Astrocyte (in vitro differentiated cells and primary cell): ENCODE measurements at regions not wholly inside any gene's neighbourhood (a gene's known extent, or its start where the extent isn't known, plus 50 kb on each side); places are given as distances from the start of the nearest gene placed in this dataset.
"Not testable (repeated sequence)": the region's sequence is repeated elsewhere in the genome, so short reads cannot be mapped to it uniquely, and the experiment has no call there.

Experiments used
- DNase-seq: peaks from one replicate; pipeline ENCODE4 v3.0.0-alpha.2; 2010; ENCODE audit warnings: low read depth
- FAIRE-seq: peaks from 2 replicates; lab custom pipeline; 2011; peaks lifted over from hg19 to GRCh38; lab: Jason Lieb, UNC
- H2AFZ ChIP-seq: 2 replicates; pipeline ENCODE4 v1.6.0; 2012; ENCODE audit warnings: low read depth, low read length, inconsistent platforms
- H3K27ac ChIP-seq: 2 replicates; pipeline ENCODE4 v1.5.1; 2011; ENCODE audit warnings: low read depth, low read length, inconsistent platforms
- H3K27me3 ChIP-seq: 2 replicates; pipeline ENCODE4 v1.6.0; 2011; ENCODE audit warnings: low read length, inconsistent platforms; ENCODE audit not compliant: insufficient read depth
- H3K36me3 ChIP-seq: 2 replicates; pipeline ENCODE4 v1.5.1; 2011; ENCODE audit warnings: low read length, inconsistent platforms; ENCODE audit not compliant: insufficient read depth
- H3K4me1 ChIP-seq: 2 replicates; pipeline ENCODE4 v1.5.1; 2011; ENCODE audit warnings: low read length, inconsistent platforms; ENCODE audit not compliant: insufficient read depth
- H3K4me2 ChIP-seq: 2 replicates; pipeline ENCODE4 v1.6.0; 2012; ENCODE audit warnings: low read length, inconsistent platforms
- H3K4me3 ChIP-seq: 2 replicates; pipeline ENCODE4 v1.5.1; 2011; ENCODE audit warnings: low read depth, mild to moderate bottlenecking, low read length, inconsistent platforms; ENCODE audit not compliant: insufficient read depth
- H3K79me2 ChIP-seq: 2 replicates; pipeline ENCODE4 v1.6.0; 2012; ENCODE audit warnings: mild to moderate bottlenecking, low read length, inconsistent platforms; ENCODE audit not compliant: insufficient read depth
- H3K9ac ChIP-seq: 2 replicates; pipeline ENCODE4 v1.6.0; 2012; ENCODE audit warnings: mild to moderate bottlenecking, low read length, inconsistent platforms
- H3K9me3 ChIP-seq: 2 replicates; pipeline ENCODE4 v1.5.1; 2012; ENCODE audit warnings: low read depth, mild to moderate bottlenecking, low read length, inconsistent platforms; ENCODE audit not compliant: insufficient read depth
- H4K20me1 ChIP-seq: 2 replicates; pipeline ENCODE4 v1.6.0; 2012; ENCODE audit warnings: low read length, inconsistent platforms; ENCODE audit not compliant: insufficient read depth
- H3K27ac Mint-ChIP-seq: one replicate; pipeline ENCODE4 v1.8.0; 2021; ENCODE audit warnings: mild to moderate bottlenecking, mixed read lengths; ENCODE audit not compliant: unreplicated experiment
- H3K27me3 Mint-ChIP-seq: one replicate; pipeline ENCODE4 v1.8.0; 2021; ENCODE audit warnings: low read depth, mixed read lengths; ENCODE audit not compliant: unreplicated experiment
- H3K36me3 Mint-ChIP-seq: one replicate; pipeline ENCODE4 v1.8.0; 2021; ENCODE audit warnings: low read depth, mixed read lengths; ENCODE audit not compliant: unreplicated experiment
- H3K4me1 Mint-ChIP-seq: one replicate; pipeline ENCODE4 v1.8.0; 2021; ENCODE audit warnings: low read depth, mixed read lengths; ENCODE audit not compliant: unreplicated experiment
- H3K4me3 Mint-ChIP-seq: one replicate; pipeline ENCODE4 v1.8.0; 2021; ENCODE audit warnings: mild to moderate bottlenecking, moderate library complexity, mixed read lengths; ENCODE audit not compliant: unreplicated experiment
- H3K9me3 Mint-ChIP-seq: one replicate; pipeline ENCODE4 v1.8.0; 2021; ENCODE audit warnings: mild to moderate bottlenecking, mixed read lengths; ENCODE audit not compliant: unreplicated experiment
- EZH2 ChIP-seq: IDR thresholded peaks from 2 replicates; pipeline ENCODE4 v1.6.1; 2012; ENCODE audit warnings: mild to moderate bottlenecking, low read length, inconsistent platforms; ENCODE audit not compliant: insufficient read depth
- TF ChIP-seq, protein P1 (sequence below): IDR thresholded peaks from 2 replicates; pipeline ENCODE4 v1.5.1; 2011; ENCODE audit warnings: low read depth, mild to moderate bottlenecking, inconsistent platforms, low read length, moderate library complexity; ENCODE audit not compliant: insufficient read depth

DNA sequence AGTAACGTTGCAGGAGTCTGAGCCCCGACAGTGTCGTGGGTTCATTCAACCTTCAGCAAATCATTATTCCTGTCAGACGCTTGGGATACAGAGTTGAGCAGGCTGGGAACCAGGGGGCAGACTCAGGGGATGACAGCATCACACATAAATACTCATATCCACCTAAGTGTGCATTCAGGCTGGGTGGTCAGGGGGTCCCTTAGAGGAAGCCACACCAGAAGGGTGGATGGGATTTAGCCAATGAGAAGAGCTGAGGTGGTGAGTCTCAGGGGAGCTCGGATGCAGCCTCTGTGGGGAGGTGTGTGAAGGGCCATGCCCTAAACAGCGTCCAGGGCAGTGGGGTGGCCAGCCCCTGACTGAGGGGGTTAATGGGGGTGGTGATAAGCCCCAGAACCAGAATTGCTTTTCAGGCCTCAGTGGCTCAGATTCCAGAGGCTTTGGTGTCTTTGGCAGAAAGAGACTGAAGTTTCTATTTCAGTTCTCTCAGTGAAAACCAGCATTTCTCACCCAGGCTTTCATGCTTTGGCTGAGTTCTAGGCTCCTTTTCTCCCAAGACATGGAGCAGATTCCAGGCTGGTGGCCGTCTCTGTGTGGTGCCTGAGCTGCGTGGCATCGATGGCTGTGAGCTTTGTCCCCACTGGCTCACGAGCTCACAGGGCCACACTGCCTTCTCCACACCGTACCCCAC lies 83.9 kb upstream of the CLDN5 start:
- no peak overlapping the region for H3K4me3 ChIP-seq
- DNase-seq (no peak), FAIRE-seq (no peak)
- H3K27ac ChIP-seq: no peak overlapping the region
- no peaks in the 10 kb centered on the region for H3K79me2 ChIP-seq
- no peaks in the 10 kb centered on the region for H3K9me3 ChIP-seq
- H3K36me3 ChIP-seq: no peaks in the 10 kb centered on the region
- H3K9ac ChIP-seq: no peak overlapping the region
- peaks cover 44% of the 10 kb centered on the region for H3K27me3 Mint-ChIP-seq
- no peak overlapping the region for H3K27ac Mint-ChIP-seq
- H3K4me2 ChIP-seq: no peak overlapping the region
- H3K27me3 ChIP-seq: peaks cover 6% of the 10 kb centered on the region
- H2AFZ ChIP-seq: no peak overlapping the region
- peak overlapping the region; percentile 29 for H3K4me3 Mint-ChIP-seq
- TF ChIP-seq, protein P1, sequence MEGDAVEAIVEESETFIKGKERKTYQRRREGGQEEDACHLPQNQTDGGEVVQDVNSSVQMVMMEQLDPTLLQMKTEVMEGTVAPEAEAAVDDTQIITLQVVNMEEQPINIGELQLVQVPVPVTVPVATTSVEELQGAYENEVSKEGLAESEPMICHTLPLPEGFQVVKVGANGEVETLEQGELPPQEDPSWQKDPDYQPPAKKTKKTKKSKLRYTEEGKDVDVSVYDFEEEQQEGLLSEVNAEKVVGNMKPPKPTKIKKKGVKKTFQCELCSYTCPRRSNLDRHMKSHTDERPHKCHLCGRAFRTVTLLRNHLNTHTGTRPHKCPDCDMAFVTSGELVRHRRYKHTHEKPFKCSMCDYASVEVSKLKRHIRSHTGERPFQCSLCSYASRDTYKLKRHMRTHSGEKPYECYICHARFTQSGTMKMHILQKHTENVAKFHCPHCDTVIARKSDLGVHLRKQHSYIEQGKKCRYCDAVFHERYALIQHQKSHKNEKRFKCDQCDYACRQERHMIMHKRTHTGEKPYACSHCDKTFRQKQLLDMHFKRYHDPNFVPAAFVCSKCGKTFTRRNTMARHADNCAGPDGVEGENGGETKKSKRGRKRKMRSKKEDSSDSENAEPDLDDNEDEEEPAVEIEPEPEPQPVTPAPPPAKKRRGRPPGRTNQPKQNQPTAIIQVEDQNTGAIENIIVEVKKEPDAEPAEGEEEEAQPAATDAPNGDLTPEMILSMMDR: no peak
- no peak for TF ChIP-seq EZH2
- peaks cover 4% of the 10 kb centered on the region for H3K4me1 Mint-ChIP-seq
- no peaks in the 10 kb centered on the region for H4K20me1 ChIP-seq
- H3K9me3 Mint-ChIP-seq: peaks cover 2% of the 10 kb centered on the region
- peaks cover 2% of the 10 kb centered on the region for H3K36me3 Mint-ChIP-seq
- H3K4me1 ChIP-seq: no peaks in the 10 kb centered on the region

DNA sequence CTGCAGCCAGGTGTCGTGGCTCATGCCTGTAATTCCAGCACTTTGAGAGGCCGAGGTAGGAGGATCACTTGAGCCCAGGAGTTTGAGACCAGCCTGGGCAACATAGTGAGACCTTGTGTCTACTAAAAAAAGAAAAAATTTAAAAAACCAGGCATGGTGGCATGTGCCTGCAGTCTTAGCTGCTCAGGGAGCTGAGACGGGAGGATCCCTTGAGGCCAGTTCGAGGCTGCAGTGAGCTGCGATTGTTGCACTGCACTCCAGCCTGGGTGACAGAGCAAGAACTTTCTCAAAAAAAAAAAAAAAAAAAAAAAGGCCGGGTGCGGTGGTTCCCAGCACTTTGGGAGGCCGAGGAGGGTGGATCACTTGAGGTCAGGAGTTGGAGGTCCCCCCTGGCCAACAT lies 85.5 kb upstream of the CLDN5 start:
- not testable (repeated sequence) for H3K36me3 Mint-ChIP-seq, H3K79me2 ChIP-seq, H3K4me3 Mint-ChIP-seq, H3K27ac Mint-ChIP-seq, H3K4me2 ChIP-seq, H3K4me1 ChIP-seq, H3K9me3 Mint-ChIP-seq, H3K9me3 ChIP-seq, FAIRE-seq, H3K36me3 ChIP-seq, DNase-seq, H3K4me3 ChIP-seq, H3K27ac ChIP-seq, H3K9ac ChIP-seq, H3K4me1 Mint-ChIP-seq, H3K27me3 ChIP-seq, H2AFZ ChIP-seq, H4K20me1 ChIP-seq
- peaks cover 46% of the 10 kb centered on the region for H3K27me3 Mint-ChIP-seq

DNA sequence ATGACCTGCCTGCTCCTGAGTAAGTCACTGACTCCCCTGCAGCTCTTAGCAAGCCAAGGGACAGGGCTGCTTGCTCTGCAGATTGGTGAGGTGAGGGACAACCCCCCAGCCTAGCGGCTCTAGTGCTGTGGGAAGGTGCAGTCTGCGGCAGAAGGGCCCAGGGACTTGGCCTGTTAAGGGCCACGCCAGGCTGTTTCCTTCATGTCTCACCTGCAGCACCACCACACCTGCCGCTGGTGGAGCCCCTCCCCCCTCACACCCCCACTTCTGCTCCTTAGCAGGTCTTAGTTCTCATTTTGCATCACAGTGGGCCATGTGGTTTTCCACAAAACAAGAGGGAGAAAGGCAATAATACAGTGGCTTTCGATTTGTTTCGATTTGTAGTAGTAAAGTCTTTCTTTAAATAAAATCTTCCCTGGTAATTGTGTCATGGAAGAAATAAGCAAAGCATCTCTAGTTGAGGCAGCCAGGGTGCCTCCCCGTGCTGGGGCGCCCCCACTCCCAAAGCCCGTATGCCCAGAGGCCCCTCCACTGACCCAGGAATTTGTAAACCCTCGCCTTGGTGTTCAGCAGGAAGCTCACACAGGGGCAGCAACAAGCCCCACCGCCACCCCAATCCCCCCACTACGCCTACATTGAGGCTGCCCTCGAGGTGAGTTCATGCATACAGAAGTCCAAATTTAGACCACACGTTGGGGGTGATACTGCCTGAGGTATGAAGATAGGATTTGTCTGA lies 86.5 kb upstream of the CLDN5 start:
- no peak overlapping the region for H3K4me3 Mint-ChIP-seq
- no peaks in the 10 kb centered on the region for H3K9me3 Mint-ChIP-seq
- Histone ChIP-seq H3K79me2 (no peaks in the 10 kb centered on the region), H4K20me1 (no peaks in the 10 kb centered on the region), H3K4me3 (no peak overlapping the region), H3K4me1 (no peaks in the 10 kb centered on the region), H3K27me3 (peaks cover 13% of the 10 kb centered on the region), H3K4me2 (no peak overlapping the region), H3K36me3 (no peaks in the 10 kb centered on the region), H3K27ac (no peak overlapping the region), H3K9me3 (no peaks in the 10 kb centered on the region), H2AFZ (no peak overlapping the region), H3K9ac (no peak overlapping the region)
- no peak for DNase-seq
- no peaks in the 10 kb centered on the region for H3K36me3 Mint-ChIP-seq
- TF ChIP-seq, protein P1: no peak
- TF ChIP-seq EZH2: no peak
- no peaks in the 10 kb centered on the region for H3K4me1 Mint-ChIP-seq
- no peak overlapping the region for H3K27ac Mint-ChIP-seq
- FAIRE-seq: no peak
- H3K27me3 Mint-ChIP-seq: peaks cover 46% of the 10 kb centered on the region
